KMS-11 (cell line): ENCODE measurements at regions not wholly inside any gene's neighbourhood (a gene's known extent, or its start where the extent isn't known, plus 50 kb on each side); places are given as distances from the start of the nearest gene placed in this dataset.

Experiments used
- H2AFZ ChIP-seq: fragments of 200-600 bp; sonication (generic); 2 replicates; pipeline ENCODE4 v1.6.1; 2016; ENCODE audit warnings: antibody characterized with exemption, mixed run types, low read depth
- H3K27ac ChIP-seq: fragments of 200-600 bp; sonication (generic); 2 replicates; pipeline ENCODE4 v1.6.1; 2016; ENCODE audit warnings: mild to moderate bottlenecking, mixed run types
- H3K27me3 ChIP-seq: fragments of 200-600 bp; sonication (generic); 2 replicates; pipeline ENCODE4 v1.6.1; 2017; ENCODE audit warnings: mild to moderate bottlenecking, low read depth, mixed run types, moderate library complexity; ENCODE audit not compliant: insufficient read depth
- H3K36me3 ChIP-seq: fragments of 200-600 bp; sonication (generic); 2 replicates; pipeline ENCODE4 v1.6.1; 2017; ENCODE audit warnings: mild to moderate bottlenecking, mixed run types; ENCODE audit not compliant: insufficient read depth
- H3K4me1 ChIP-seq: fragments of 200-600 bp; sonication (generic); 2 replicates; pipeline ENCODE4 v1.6.1; 2016; ENCODE audit warnings: mild to moderate bottlenecking, low read depth, mixed run types; ENCODE audit not compliant: poor library complexity, severe bottlenecking
- H3K4me2 ChIP-seq: fragments of 200-600 bp; sonication (generic); 2 replicates; pipeline ENCODE4 v1.7.0; 2016; ENCODE audit warnings: mild to moderate bottlenecking, mixed run types
- H3K4me3 ChIP-seq: fragments of 200-600 bp; sonication (generic); IDR thresholded peaks from 2 replicates; pipeline ENCODE4 v1.6.1; 2017; ENCODE audit warnings: low read depth, low read length, mixed read lengths; ENCODE audit not compliant: insufficient read depth
- H3K79me2 ChIP-seq: fragments of 200-600 bp; sonication (generic); 2 replicates; pipeline ENCODE4 v1.6.1; 2016; ENCODE audit warnings: low read depth, mixed run types; ENCODE audit not compliant: insufficient read depth
- H3K9ac ChIP-seq: fragments of 200-600 bp; sonication (generic); 2 replicates; pipeline ENCODE4 v1.6.1; 2016; ENCODE audit warnings: mild to moderate bottlenecking, mixed run types
- H4K20me1 ChIP-seq: fragments of 200-600 bp; sonication (generic); 2 replicates; pipeline ENCODE4 v1.6.1; 2016; ENCODE audit warnings: mild to moderate bottlenecking, mixed run types; ENCODE audit not compliant: insufficient read depth
- TF ChIP-seq, protein P1 (sequence below): fragments of 200-600 bp; sonication (generic); conservative IDR thresholded peaks from 2 replicates; pipeline ENCODE4 v1.6.1; 2017; ENCODE audit warnings: low read depth, mild to moderate bottlenecking, antibody characterized with exemption, low read length, moderate library complexity, mixed read lengths

DNA sequence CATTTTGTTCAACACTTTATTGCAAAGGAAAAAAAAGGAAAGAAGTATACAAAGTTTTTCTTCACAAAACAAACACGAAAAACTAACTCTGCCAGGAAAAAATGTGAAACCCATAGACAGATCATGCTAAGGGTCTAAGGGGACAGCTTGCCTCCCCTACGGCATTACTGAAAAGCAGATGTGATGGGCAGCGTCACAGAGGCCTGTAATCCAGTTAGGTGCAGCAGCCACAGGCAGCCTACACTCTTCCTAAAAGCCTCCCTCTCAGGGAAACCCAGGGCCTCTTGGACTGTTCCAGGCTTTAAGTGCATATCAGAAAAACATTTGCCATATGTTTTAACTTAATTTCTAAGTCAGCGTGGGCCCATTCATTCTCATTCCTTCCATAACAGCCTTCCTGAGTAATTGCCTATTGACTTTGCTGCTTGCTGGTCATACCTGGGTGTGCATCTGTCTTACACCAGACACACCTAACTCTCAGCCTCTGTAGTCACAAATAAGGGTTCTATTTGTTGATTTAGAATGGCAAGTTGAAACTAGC is 135.7 kb upstream of the SERP2 start:
- Histone ChIP-seq H3K36me3 (no peaks in the 10 kb centered on the region), H2AFZ (no peak overlapping the region), H3K9ac (no peak overlapping the region), H4K20me1 (no peaks in the 10 kb centered on the region), H3K79me2 (no peaks in the 10 kb centered on the region), H3K27ac (no peak overlapping the region), H3K27me3 (no peaks in the 10 kb centered on the region), H3K4me3 (no peak overlapping the region), H3K4me2 (no peak overlapping the region), H3K4me1 (peaks cover 37% of the 10 kb centered on the region)
- TF ChIP-seq, protein P1, sequence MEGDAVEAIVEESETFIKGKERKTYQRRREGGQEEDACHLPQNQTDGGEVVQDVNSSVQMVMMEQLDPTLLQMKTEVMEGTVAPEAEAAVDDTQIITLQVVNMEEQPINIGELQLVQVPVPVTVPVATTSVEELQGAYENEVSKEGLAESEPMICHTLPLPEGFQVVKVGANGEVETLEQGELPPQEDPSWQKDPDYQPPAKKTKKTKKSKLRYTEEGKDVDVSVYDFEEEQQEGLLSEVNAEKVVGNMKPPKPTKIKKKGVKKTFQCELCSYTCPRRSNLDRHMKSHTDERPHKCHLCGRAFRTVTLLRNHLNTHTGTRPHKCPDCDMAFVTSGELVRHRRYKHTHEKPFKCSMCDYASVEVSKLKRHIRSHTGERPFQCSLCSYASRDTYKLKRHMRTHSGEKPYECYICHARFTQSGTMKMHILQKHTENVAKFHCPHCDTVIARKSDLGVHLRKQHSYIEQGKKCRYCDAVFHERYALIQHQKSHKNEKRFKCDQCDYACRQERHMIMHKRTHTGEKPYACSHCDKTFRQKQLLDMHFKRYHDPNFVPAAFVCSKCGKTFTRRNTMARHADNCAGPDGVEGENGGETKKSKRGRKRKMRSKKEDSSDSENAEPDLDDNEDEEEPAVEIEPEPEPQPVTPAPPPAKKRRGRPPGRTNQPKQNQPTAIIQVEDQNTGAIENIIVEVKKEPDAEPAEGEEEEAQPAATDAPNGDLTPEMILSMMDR, result no peak

DNA sequence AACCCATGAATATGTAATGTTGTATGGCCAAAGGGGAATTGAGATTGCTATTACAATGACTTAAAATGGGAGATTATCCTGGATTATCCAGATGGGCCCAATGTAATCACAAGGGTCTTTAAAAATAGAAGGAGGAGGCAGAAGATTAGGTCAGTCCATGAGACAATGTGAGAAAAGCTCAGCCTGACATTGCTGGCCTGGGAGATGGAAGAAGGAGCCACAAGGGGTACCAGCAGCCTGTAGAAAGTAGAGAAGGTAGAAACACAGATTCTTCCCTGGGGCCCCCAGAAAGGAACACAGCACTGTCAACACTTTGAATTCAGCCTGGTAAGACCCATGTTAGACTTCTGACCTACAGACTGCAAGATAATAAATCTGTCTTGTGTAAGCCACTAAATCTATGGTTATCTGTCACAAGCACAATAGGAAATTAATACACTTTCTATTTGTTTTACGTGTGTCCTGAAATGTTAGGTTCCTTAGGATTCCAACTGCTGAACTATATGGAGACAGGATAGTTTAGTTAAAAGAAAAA is 132.9 kb upstream of the SERP2 start:
- H2AFZ ChIP-seq, result no peak overlapping the region
- H3K79me2 ChIP-seq, result no peaks in the 10 kb centered on the region
- H3K27me3 ChIP-seq, result no peaks in the 10 kb centered on the region
- H3K4me1 ChIP-seq, result peaks cover 51% of the 10 kb centered on the region
- TF ChIP-seq, protein P1, result no peak
- no peaks in the 10 kb centered on the region for H4K20me1 ChIP-seq
- peak overlapping the region; percentile 11; the same call in 1 of the 2 replicates for H3K4me2 ChIP-seq
- no peak overlapping the region for H3K4me3 ChIP-seq
- no peak overlapping the region for H3K9ac ChIP-seq
- no peak overlapping the region for H3K27ac ChIP-seq
- no peaks in the 10 kb centered on the region for H3K36me3 ChIP-seq

DNA sequence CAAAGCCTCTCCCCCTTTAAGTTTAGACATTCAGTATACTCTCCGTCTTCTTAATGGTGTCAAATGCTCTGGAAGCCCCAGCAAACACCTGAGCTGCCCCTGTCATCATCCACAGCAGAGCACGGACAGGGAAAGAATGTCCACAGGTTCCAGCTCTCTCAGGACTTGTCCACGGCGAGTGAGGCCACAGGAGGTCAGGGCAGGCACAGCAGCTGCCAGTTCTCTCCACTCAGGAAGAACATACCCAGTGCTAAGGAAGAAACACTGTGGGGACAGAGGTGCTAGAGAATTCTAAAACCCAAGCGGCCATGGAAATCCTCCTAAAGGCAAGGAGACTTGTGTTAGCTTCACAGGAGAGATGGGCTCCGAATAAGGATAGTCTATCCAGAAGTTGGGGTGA is 132.0 kb upstream of the SERP2 start:
- H3K4me2 ChIP-seq, result peak overlapping the region; percentile 11; the same call in 1 of the 2 replicates
- no peak overlapping the region for H3K9ac ChIP-seq
- no peaks in the 10 kb centered on the region for H3K79me2 ChIP-seq
- H2AFZ ChIP-seq, result no peak overlapping the region
- peaks cover 51% of the 10 kb centered on the region for H3K4me1 ChIP-seq
- H3K4me3 ChIP-seq, result no peak overlapping the region
- H3K27me3 ChIP-seq, result no peaks in the 10 kb centered on the region
- H3K27ac ChIP-seq, result no peak overlapping the region
- H4K20me1 ChIP-seq, result no peaks in the 10 kb centered on the region
- H3K36me3 ChIP-seq, result no peaks in the 10 kb centered on the region
- TF ChIP-seq, protein P1, result no peak

DNA sequence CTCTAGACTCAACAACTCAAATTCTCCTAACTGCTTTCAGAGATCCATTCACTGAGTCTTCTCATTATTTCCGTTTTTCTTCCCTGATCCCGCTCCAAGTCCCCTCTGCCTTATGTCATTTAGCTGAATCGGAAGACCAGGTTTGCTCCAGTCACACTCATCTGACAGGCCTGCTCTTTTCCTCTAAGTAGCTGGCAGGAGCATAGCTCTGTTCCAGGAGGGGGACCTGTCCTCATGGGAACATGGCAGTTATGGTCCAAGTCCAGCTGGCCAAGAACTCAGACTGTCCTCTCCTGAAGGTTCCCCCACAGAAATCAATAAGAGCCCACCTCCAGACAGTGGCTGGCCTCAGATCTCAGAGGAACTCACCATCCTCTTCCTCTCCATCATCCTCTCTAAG is 130.9 kb upstream of the SERP2 start:
- Histone ChIP-seq H3K4me1 (peaks cover 51% of the 10 kb centered on the region), H3K36me3 (no peaks in the 10 kb centered on the region), H3K27me3 (no peaks in the 10 kb centered on the region), H3K79me2 (no peaks in the 10 kb centered on the region), H3K9ac (no peak overlapping the region), H2AFZ (no peak overlapping the region), H4K20me1 (no peaks in the 10 kb centered on the region), H3K27ac (peak overlapping the region; percentile 16; the same call in 1 of the 2 replicates), H3K4me3 (no peak overlapping the region), H3K4me2 (peak overlapping the region; percentile 34)
- TF ChIP-seq, protein P1, result no peak
